GM19240 (cell line): ENCODE measurements at regions not wholly inside any gene's neighbourhood (a gene's known extent, or its start where the extent isn't known, plus 50 kb on each side); places are given as distances from the start of the nearest gene placed in this dataset.

ENCODE experiments used
- DNase-seq: peaks from one replicate; pipeline ENCODE4 v3.0.0; 2011; ENCODE audit warnings: low spot score; ENCODE audit not compliant: insufficient read length

DNA sequence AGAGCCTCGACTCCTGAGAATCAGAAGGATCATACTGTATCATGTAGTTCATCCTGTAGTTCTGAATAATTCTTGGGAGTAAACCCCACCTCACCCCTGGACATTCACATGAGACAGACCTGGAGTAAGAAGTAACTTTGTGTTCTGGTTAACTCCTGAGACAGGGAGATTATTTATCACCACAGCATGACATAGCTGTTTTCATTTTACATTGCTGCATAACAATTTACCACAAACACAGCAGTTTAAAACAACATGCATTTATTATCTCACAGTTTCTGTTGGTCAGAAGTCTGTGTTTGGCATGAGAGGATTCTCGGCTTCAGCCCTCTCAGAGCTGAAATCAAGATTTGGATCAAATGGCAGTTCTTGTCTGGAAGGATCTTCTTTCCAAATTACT is 855.8 kb upstream of the FANCL start:
- DNase-seq: no peak

DNA sequence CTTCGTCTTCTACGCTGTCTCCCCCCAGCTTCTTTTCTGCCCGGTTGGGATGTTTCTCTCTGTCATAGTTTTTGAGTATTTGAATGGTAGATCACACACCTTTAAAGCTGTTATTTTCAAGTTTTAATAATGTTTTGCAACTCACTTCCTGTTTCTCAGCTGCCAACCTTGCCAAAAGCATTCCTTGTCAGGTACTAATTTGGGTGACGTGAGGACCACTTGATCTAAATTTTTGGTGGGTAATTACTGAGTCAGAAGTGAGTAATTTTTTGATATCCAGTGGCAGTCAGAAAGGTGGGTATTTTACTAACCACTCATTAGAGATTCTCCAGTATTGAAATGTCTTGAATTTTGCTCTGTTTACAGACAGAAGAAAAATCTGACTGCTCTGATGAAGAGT is 852.4 kb upstream of the FANCL start:
- DNase-seq: no peak

DNA sequence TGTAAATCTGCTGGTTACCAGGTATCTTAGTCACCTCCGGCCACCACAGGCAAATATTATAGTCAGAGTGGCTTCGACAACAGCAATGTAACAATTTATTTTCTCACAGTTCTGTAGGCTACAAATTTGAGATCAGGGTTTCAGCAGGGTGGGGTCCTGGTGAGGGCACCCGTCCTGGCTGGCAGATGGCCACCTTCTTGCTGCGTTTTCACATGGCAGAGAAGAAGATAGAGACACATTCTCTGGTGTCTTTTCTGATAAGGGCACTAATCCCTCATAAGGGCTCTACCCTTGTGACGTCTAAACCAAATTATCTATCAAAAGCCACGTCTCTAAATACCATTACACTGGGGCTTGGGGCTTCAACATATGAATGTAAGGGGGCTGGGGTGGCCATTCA is 843.2 kb upstream of the FANCL start:
- DNase-seq: no peak

DNA sequence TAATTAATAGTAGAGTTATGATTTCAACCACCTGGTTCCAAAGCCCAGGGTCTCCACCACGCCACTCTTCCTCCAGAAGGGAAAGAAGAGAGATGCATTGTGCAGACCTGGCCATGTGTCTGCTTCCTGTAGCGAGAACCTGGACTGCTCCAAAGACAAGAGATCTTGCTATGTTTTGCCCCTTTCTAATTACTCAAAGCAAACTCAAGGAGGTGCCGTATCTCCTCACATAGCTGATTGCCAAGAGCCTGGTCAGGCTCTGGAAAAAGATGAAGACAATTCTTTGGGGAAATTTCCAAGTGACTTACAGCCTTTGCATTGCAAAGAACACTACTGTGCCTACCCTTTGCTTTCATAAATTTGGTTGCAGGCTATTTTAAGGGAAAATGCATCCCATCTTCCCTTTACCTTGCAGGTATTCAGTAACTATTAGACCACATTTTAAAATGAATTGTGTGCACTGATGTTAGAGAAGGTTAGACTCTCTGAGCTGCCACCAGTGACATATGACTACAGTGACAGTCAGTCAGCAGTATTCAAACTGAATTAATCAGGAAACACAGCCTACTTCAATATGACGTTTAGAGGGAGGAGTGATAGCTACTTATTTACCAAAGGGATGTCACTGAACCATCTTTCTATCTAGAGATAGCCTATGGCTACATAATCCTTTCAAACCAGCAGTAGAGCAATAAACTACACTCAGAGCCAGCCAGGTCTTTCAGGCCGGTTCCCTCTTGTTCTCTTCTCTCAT is 842.1 kb upstream of the FANCL start:
- DNase-seq: no peak

DNA sequence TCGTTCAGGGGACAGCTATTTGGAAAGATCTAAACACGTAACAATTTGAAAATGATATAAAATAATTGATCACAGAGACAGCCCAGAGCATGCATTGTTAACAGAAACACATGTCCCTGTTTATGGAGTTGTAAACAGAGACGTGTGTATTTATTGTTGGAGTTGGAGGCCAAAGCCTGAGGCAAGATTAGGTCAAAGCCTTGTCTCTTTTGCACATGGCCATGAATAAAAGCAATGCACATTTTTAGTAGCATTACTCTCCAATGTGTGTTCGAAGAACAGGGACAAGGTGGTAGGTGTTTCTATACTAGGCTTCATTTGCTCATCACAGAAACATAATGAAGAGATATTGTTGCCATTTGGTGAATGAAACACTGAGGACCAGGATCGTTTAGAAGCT is 841.5 kb upstream of the FANCL start:
- DNase-seq: no peak

DNA sequence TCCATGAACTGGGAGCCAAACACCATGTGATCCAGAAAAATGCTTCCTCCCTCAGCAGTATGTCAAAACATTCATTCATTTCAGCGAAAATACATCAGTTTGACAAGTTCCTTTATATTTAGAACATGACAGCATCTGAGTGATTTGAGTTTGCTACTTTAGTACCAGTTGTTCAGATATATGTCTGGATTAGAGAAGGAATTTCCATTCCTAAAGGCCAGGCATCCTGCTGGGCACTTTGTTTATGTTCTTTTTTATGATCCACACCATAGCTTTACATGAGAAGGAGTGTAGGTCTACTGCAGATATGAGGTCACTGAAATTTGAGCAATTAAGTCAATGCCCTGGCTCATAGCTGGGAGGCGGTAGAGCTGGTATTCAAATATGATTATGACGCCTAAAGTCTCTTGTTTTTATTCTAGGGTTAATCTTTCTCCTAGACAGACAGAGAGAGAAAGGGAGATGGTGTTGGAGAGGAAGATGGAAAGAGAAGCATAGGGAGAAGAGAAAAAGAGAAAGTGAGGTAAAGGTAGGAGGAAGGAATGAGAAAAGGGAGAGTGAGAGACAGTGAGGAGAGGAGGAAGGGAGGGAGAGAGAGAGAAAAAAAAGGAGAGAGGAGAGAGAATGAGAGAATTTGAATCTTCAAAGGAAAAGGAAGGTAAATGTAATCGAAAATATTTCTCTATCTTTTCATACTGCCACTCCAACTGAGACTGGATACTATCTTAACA is 839.5 kb upstream of the FANCL start:
- DNase-seq: no peak

DNA sequence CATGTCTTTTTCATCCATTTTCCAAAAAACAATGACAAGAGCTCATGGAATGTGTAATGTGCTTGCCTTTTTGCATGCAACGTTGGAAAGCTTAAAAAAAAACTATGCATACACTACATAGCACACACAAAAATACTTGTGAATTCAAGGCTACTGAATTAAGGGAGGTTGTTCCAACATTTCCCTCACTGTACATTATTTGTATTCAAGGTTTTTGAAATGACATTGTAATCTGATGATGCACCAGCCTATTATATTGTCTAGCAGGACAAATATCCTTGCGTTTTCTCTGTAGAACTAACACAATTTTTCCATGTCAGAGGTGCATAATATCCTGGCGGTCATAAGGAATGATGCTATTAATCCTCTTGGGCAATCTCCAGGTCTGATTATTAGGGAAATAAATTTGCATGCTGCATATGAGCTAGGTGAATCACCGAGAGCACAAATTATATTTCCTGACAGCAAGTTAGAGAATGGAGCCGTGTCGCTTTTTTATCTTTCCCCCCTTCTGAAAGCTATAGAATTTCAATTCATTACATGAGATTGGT is 836.9 kb upstream of the FANCL start:
- DNase-seq: no peak

DNA sequence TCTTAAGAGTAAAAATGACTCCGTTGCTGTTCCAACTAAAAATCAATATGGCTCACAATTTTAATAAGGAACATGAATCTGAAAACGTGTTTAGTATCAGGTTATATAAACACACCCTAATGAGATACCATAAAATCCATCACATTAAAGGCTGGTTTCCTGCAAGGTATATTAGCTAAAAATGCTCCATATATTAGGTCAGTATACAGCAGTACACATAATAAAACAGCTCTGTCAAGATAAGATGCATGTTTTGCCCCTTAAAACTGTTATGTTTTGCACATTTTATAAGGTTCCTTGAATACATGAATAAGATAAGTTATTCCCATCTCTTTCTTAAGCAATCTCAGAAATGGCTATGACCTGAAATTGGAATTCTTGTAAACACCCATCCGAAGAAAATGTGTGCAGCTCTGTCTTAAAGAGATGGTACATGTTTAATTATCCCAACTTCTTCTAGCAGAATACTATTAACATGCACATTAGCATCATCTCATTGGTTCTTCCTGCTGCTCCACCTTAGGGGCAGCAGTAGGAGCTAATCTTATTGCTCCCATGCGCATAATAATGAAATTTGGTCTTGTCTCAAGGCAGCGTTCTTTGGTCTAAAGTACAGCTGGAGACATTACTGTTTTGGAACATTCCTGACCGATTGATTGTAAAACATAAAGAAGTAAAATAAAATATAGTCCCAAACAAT is 836.1 kb upstream of the FANCL start:
- DNase-seq: no peak

DNA sequence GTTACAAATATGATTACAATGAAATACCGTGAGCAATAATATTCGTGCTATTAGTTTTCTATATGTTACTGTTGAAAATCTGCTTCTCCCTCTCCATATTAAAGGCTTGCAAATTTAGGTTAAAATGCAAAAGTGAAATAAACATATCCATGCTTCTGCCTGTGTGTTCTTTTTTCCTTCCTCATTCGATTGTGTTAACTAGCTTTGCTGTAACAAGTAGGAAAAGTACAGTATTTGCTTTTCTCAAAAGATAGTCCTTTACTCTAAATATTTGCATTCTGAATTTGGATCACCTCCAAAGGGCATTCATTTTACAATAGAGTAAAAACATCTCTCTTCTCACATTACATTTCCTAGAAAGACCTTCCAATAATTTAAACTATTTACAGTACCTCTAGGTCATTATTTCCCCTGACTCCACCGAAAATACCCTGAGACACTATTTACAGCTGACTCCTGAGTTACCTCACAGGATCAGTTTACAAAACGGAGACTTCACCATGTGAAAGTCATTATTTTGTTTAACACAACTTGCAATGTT is 835.0 kb upstream of the FANCL start:
- no peak for DNase-seq

DNA sequence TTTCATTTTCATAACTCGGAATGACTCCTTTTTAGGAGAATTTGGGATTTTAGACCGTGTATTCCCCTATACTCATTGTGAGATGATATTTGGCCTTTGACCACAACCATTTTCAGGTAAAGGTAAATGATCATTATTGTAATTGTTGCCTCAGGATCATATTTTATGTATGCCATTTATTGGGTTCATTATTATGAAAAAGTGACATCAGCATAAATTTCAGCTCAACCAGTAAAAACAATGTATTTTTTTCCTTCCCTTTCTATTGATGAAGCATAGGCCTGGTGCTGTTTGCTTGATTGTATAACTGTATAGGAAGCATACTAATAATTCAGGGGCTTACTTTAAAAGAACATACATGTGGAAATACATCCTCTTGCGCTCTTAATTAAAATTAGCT is 832.9 kb upstream of the FANCL start:
- no peak for DNase-seq

DNA sequence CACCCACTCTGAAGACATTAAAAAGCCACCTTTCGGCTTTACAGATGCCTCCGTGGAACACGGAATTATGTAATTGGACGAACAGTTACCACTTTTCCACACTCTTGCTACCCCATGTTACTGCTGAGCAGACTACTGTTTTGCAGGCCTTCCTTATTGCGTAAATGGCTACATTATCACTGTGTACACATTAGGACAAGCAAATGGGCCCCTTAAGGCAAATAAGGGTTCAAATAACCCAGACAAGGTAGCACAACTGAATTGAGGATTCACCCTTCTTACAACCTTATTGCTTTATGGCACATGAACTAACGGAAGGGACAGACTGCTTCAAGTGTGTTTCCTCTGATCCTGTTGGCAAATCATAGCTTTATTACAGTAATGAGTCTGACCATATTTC is 832.2 kb upstream of the FANCL start:
- no peak for DNase-seq

DNA sequence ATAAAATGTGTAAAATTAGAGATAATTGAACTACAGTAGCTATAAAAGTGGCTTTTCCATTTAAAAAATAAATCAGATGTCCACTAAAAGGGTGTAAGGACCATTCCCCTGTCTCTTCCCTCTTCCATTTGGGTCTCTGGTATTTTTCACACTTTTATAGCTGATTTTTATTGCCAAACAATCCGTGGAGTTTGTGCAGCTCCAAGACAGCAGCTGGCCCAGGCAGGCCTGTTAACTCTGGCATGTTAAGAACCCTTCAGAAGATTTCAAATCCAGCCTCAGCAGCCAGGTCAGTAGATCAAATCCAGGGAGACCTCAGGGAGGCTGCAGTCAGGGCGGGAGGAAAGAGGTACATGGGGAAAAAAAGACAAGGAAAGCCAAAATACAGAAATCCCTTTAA is 827.1 kb upstream of the FANCL start:
- DNase-seq: no peak

DNA sequence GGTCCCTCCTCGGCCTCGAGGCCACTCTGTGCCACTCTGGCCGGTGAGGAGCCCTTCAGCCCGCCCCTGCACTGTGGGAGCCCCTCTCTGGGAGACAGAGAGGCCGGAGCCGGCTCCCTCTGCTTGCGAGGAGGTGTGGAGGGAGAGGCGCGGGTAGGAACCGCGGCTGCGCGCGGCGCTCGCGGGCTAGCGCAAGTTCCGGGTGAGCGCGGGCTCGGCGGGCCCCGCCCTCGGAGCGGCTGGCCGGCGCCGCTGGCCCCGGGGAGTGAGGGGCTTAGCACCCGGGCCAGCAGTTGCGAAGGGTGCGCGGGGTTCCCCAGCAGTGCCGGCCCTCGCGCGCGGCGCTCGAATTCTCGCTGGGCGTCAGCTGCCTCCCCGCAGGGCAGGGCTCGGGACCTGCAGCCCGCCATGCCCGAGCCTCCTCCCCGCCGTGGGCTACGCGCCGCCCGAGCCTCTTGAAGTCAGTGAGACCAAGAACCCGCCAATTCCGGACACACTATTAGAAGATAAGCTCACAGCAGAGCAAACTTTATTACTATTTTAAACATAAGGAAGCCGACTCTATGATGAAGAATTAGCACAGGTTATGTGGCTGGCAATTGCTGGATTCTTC is 825.8 kb upstream of the FANCL start:
- no peak for DNase-seq

DNA sequence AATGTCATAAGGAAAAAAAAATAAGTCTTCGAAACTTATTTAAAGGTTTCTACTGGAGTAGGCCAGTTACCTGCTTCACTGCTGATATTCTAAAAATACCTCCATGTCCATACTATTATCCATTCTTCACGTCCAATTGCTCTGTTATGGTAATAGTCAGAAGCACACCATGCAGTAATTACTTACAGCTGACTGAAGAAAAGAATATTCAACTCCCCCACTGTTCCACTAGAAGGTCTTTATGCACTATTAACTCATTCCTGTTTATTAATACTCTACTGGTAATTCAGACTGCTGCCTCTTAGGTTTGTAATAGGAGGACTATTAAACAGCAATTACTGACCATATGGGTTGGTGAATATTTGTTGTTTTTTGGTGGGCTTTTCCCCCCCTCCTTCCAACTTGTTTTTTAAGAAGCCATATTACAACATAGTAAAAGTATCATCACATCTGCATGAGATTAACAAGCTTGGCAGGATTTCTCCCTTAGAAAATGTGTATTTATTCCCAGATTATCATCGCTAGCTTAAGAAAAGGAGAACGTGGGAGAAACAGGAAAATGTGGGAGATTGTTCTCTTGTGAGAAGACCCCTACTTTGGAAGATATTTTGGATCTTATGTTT is 806.4 kb upstream of the FANCL start:
- no peak for DNase-seq

DNA sequence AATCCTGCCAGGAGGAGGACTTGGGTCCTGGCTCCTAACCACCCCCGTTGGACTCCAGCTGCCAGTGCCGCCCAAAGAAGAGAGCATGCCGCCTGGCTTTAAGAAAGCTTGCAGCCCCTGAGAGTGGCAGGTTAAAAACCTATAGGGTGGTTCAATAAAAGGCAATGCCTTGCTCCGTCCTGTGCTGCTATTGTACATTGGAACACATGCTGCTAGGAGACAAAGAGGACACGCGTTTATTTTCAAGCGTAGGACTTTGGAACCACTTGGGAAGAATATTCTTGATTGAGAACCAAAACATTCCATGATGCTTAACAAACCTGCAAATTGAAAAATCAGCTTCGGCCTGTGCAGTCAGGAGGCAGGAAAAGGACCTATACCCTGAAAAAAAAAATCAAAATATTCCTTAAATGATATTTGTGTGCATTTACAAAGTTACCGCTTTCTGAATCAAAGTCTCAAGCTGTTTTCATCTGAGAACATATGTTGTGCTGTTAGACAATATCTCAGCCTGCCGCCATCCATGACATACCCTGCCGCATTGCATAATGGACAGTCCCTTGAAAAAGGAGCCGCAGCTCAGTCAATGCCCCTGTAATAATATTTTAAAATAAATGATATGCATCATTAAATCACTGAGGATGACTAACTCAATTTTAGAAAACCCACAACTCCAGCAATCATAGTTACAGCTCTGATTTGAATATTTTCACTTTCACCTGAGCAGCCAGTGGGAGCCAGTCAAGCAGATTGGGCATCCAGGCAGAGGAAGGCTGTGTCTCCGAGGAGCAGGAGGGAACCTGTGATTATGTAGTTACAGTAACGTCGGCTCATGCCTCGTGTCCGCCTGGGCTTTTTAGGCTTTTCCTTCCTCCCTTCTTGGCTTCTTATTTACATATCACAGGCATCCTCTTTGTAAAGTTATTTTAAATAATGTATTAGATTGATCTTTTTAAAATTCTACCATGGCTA is 805.6 kb upstream of the FANCL start:
- DNase-seq: no peak

DNA sequence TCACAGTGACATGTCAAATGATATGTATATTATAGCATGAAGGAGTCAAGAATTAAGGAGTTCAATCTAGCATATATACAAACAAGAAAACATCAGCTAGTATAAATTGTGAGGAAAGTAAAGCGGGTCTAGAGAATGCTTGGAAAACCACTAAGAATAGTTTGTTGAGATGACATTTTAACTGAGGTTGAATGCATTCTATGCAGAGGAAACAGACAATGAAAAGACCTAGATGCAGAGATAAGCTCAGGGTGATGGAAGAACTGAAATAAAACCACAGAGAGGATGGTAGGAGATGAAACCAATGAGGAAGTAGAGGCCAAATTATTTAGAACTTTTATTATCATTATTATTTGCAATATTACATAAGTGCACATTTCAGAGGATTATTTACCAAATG is 803.6 kb upstream of the FANCL start:
- no peak for DNase-seq

DNA sequence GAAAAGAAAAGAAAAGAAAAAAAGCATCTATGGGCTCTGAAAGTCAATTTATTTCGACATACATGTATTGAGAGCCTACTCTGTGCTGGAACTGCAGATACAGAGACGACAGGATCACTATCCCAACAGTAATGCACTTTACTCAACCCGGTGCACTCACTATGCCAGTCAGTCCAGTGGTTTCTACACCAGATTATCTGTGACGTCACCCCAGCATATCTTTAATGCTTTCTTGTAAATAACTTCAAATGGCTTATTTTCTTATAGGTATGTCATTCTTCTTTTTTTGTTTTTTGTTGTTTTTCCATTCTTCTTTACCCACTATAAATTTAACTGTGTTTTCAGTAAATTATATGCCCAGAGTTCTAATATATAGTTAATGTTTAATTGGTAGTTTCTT is 800.0 kb upstream of the FANCL start:
- DNase-seq: no peak

DNA sequence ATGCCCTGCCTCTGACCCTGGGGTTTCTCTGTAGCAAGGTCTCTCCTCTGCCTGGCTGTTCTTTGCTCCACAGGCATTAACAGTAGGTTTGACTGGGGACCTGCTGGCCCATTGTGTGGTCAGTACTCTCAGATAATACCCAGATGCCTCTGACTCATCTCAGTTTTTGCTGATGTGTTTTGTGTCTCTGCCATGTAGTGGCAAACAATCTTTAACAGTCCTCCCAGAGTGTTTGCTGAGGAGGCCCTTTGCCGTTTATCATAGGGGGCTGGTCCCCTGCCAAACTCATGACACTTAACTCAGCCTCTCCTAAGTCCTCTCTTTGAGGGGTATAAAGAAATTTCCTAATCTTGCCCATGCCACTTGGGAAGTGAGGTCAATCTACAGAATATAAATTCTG is 793.7 kb upstream of the FANCL start:
- no peak for DNase-seq

DNA sequence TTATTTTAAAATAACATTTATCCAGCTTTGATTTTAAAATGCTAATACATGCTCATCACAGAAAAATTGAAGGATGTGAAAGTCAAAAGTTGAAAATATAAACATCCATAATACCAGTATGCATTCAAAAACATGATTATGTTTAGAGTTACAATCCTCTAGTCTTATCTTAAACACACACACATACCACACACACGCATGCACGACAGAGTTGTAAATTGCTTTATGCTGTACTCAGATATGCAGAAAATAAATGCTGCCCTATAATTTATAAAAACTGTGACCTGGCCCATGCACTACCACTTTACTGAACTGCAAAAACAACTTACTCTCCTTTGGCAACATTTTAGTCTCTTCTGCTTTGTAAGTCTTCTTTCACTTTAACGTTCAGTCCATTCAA is 793.0 kb upstream of the FANCL start:
- DNase-seq: no peak

DNA sequence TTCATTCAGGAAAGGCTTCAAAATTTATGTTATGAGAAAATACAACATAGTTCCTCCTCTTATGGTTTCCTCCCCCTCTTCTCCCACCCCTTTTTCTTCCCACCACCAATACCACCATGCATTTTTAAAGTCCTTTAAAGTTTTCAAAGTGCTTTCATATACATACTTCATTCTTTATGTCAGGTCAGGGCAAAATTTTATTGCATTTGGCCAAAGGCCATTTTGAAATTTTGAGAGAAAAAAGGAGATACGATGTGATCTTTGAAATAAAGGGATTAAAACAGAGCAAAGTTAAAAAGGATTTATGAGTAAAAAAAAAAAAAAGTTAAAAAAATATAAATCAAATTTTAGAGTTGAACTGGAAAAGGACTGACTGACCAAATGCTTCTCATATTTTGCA is 792.5 kb upstream of the FANCL start:
- no peak for DNase-seq
